ENCODE measurements at regions not wholly inside any gene's neighbourhood (a gene's known extent, or its start where the extent isn't known, plus 50 kb on each side); places are given as distances from the start of the nearest gene placed in this dataset.

GRCh38 chr4:136769717-136770116, 762.6 kb downstream of the PCDH18 start:
- Histone ChIP-seq H3K9me3 (ENCODE audit: control insufficient read depth in 2 of 2, low read length in 2 of 2) (peaks cover 0 to 5% of the 10 kb centered on the region in 2 donors), H3K27me3 (ENCODE audit: control insufficient read depth in 1 of 2, insufficient read depth in 2 of 2, low read length in 2 of 2) (no peaks in the 10 kb centered on the region)

DNA sequence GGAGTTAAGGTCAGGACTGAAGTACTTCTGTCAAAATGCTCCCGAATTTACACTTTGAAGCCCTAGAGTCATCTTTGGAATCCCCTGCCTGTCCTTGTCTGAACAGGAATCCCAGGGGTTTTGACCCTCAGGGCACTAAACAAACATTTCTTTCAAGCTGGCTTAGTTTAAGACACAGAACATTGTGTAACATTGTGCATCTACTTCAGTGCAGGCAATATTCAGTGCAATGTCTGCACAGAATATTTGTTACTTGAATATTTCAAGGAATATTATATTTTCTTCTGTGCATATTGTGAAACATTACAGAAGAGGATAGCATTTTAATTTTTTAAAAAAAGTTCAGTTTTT, 763.4 kb downstream of the PCDH18 start:
- Histone ChIP-seq H3K27ac (ENCODE audit: low read length) (no peak overlapping the region), H3K36me3 (ENCODE audit: control insufficient read depth in 2 of 2, insufficient read depth in 2 of 2, low read length in 2 of 2) (no peaks in the 10 kb centered on the region), H3K4me1 (ENCODE audit: control insufficient read depth, insufficient read depth, low read length) (no peaks in the 10 kb centered on the region), H3K9me3 (ENCODE audit: control insufficient read depth in 2 of 2, low read length in 2 of 2) (peaks cover 0 to 5% of the 10 kb centered on the region in 2 donors), H3K9ac (ENCODE audit: low read length in 2 of 2) (no peak overlapping the region), H3K4me3 (ENCODE audit: low read length in 2 of 2) (no peak overlapping the region), H3K27me3 (ENCODE audit: control insufficient read depth in 1 of 2, insufficient read depth in 2 of 2, low read length in 2 of 2) (no peaks in the 10 kb centered on the region)

More at GRCh38 chr4:136769717-136770116, 762.6 kb downstream of the PCDH18 start:
- Histone ChIP-seq H3K4me1 (ENCODE audit: control insufficient read depth, insufficient read depth, low read length) (no peaks in the 10 kb centered on the region), H3K4me3 (ENCODE audit: low read length in 2 of 2) (no peak overlapping the region), H3K27ac (ENCODE audit: low read length) (no peak overlapping the region), H3K36me3 (ENCODE audit: control insufficient read depth in 2 of 2, insufficient read depth in 2 of 2, low read length in 2 of 2) (no peaks in the 10 kb centered on the region), H3K9ac (ENCODE audit: low read length in 2 of 2) (no peak overlapping the region)

GRCh38 chr4:136768213-136768924, 763.9 kb downstream of the PCDH18 start:
- H3K4me1 ChIP-seq (ENCODE audit: control insufficient read depth, insufficient read depth, low read length): no peaks in the 10 kb centered on the region
- H3K4me3 ChIP-seq (ENCODE audit: low read length in 2 of 2): no peak overlapping the region
- H3K9ac ChIP-seq (ENCODE audit: low read length in 2 of 2): no peak overlapping the region
- no peak overlapping the region for H3K27ac ChIP-seq (ENCODE audit: low read length)
- H3K27me3 ChIP-seq (ENCODE audit: control insufficient read depth in 1 of 2, insufficient read depth in 2 of 2, low read length in 2 of 2): no peaks in the 10 kb centered on the region
- H3K9me3 ChIP-seq (ENCODE audit: control insufficient read depth in 2 of 2, low read length in 2 of 2): peaks cover 0 to 5% of the 10 kb centered on the region in 2 donors
- H3K36me3 ChIP-seq (ENCODE audit: control insufficient read depth in 2 of 2, insufficient read depth in 2 of 2, low read length in 2 of 2): no peaks in the 10 kb centered on the region

- no peaks in the 10 kb centered on the region for H3K4me1 ChIP-seq (ENCODE audit: control insufficient read depth, insufficient read depth, low read length)
- H3K27me3 ChIP-seq (ENCODE audit: control insufficient read depth in 1 of 2, insufficient read depth in 2 of 2, low read length in 2 of 2): no peaks in the 10 kb centered on the region
- H3K36me3 ChIP-seq (ENCODE audit: control insufficient read depth in 2 of 2, insufficient read depth in 2 of 2, low read length in 2 of 2): no peaks in the 10 kb centered on the region
- H3K4me3 ChIP-seq (ENCODE audit: low read length in 2 of 2): no peak overlapping the region
- no peaks in the 10 kb centered on the region for H3K9me3 ChIP-seq (ENCODE audit: control insufficient read depth in 2 of 2, low read length in 2 of 2)
- H3K9ac ChIP-seq (ENCODE audit: low read length in 2 of 2): no peak overlapping the region
- no peak overlapping the region for H3K27ac ChIP-seq (ENCODE audit: low read length)
Observed at GRCh38 chr4:136763919-136764318, 768.4 kb downstream of the PCDH18 start.

- Histone ChIP-seq H3K9ac (ENCODE audit: low read length in 2 of 2) (no peak overlapping the region), H3K4me3 (ENCODE audit: low read length in 2 of 2) (no peak overlapping the region), H3K27me3 (ENCODE audit: control insufficient read depth in 1 of 2, insufficient read depth in 2 of 2, low read length in 2 of 2) (no peaks in the 10 kb centered on the region), H3K27ac (ENCODE audit: low read length) (no peak overlapping the region), H3K9me3 (ENCODE audit: control insufficient read depth in 2 of 2, low read length in 2 of 2) (no peaks in the 10 kb centered on the region), H3K4me1 (ENCODE audit: control insufficient read depth, insufficient read depth, low read length) (no peaks in the 10 kb centered on the region), H3K36me3 (ENCODE audit: control insufficient read depth in 2 of 2, insufficient read depth in 2 of 2, low read length in 2 of 2) (no peaks in the 10 kb centered on the region)
Observed at GRCh38 chr4:136755531-136755916, 776.8 kb downstream of the PCDH18 start.

GRCh38 chr4:136754810-136755530, 777.3 kb downstream of the PCDH18 start:
- Histone ChIP-seq H3K27me3 (ENCODE audit: control insufficient read depth in 1 of 2, insufficient read depth in 2 of 2, low read length in 2 of 2) (no peaks in the 10 kb centered on the region), H3K36me3 (ENCODE audit: control insufficient read depth in 2 of 2, insufficient read depth in 2 of 2, low read length in 2 of 2) (no peaks in the 10 kb centered on the region), H3K9me3 (ENCODE audit: control insufficient read depth in 2 of 2, low read length in 2 of 2) (no peaks in the 10 kb centered on the region), H3K9ac (ENCODE audit: low read length in 2 of 2) (no peak overlapping the region), H3K27ac (ENCODE audit: low read length) (no peak overlapping the region), H3K4me1 (ENCODE audit: control insufficient read depth, insufficient read depth, low read length) (no peaks in the 10 kb centered on the region), H3K4me3 (ENCODE audit: low read length in 2 of 2) (no peak overlapping the region)

DNA sequence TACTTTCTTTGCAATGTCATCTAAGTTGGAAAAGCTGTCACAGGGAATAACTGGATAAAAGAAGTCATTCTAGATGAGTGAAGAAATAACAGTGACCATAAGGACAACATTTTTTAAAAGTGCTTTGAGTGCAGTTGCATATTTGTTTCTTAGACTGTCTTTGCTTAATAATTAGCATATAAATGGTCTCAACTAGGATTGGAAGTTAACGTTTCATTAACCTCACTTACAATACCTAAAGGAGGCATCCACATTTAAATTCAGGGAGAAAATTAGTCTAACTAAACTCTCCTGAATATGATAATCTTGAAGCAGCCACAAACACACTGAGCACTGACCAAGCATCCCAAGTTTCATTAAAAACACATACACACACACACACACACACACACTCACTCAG, 780.7 kb downstream of the PCDH18 start:
- no peaks in the 10 kb centered on the region for H3K27me3 ChIP-seq (ENCODE audit: control insufficient read depth in 1 of 2, insufficient read depth in 2 of 2, low read length in 2 of 2)
- no peak overlapping the region for H3K4me3 ChIP-seq (ENCODE audit: low read length in 2 of 2)
- no peak overlapping the region for H3K9ac ChIP-seq (ENCODE audit: low read length in 2 of 2)

GRCh38 chr4:136750897-136751296, 781.4 kb downstream of the PCDH18 start:
- Histone ChIP-seq H3K27ac (ENCODE audit: low read length) (no peak overlapping the region), H3K27me3 (ENCODE audit: control insufficient read depth in 1 of 2, insufficient read depth in 2 of 2, low read length in 2 of 2) (no peaks in the 10 kb centered on the region), H3K4me3 (ENCODE audit: low read length in 2 of 2) (no peak overlapping the region), H3K4me1 (ENCODE audit: control insufficient read depth, insufficient read depth, low read length) (no peaks in the 10 kb centered on the region), H3K9me3 (ENCODE audit: control insufficient read depth in 2 of 2, low read length in 2 of 2) (no peaks in the 10 kb centered on the region), H3K36me3 (ENCODE audit: control insufficient read depth in 2 of 2, insufficient read depth in 2 of 2, low read length in 2 of 2) (no peaks in the 10 kb centered on the region), H3K9ac (ENCODE audit: low read length in 2 of 2) (no peak overlapping the region)

More for the DNA sequence above, 780.7 kb downstream of the PCDH18 start:
- Histone ChIP-seq H3K27ac (ENCODE audit: low read length) (no peak overlapping the region), H3K36me3 (ENCODE audit: control insufficient read depth in 2 of 2, insufficient read depth in 2 of 2, low read length in 2 of 2) (no peaks in the 10 kb centered on the region), H3K4me1 (ENCODE audit: control insufficient read depth, insufficient read depth, low read length) (no peaks in the 10 kb centered on the region), H3K9me3 (ENCODE audit: control insufficient read depth in 2 of 2, low read length in 2 of 2) (no peaks in the 10 kb centered on the region)

GRCh38 chr4:136749989-136750388, 782.3 kb downstream of the PCDH18 start:
- H3K27me3 ChIP-seq (ENCODE audit: control insufficient read depth in 1 of 2, insufficient read depth in 2 of 2, low read length in 2 of 2): no peaks in the 10 kb centered on the region
- H3K9ac ChIP-seq (ENCODE audit: low read length in 2 of 2): no peak overlapping the region
- H3K4me1 ChIP-seq (ENCODE audit: control insufficient read depth, insufficient read depth, low read length): no peaks in the 10 kb centered on the region
- H3K9me3 ChIP-seq (ENCODE audit: control insufficient read depth in 2 of 2, low read length in 2 of 2): no peaks in the 10 kb centered on the region
- H3K27ac ChIP-seq (ENCODE audit: low read length): no peak overlapping the region
- H3K4me3 ChIP-seq (ENCODE audit: low read length in 2 of 2): no peak overlapping the region
- H3K36me3 ChIP-seq (ENCODE audit: control insufficient read depth in 2 of 2, insufficient read depth in 2 of 2, low read length in 2 of 2): no peaks in the 10 kb centered on the region

GRCh38 chr4:136748773-136749172, 783.5 kb downstream of the PCDH18 start:
- no peak overlapping the region for H3K4me3 ChIP-seq (ENCODE audit: low read length in 2 of 2)

GRCh38 chr4:136748165-136748564, 784.1 kb downstream of the PCDH18 start:
- H3K36me3 ChIP-seq (ENCODE audit: control insufficient read depth in 2 of 2, insufficient read depth in 2 of 2, low read length in 2 of 2): no peaks in the 10 kb centered on the region
- no peaks in the 10 kb centered on the region for H3K4me1 ChIP-seq (ENCODE audit: control insufficient read depth, insufficient read depth, low read length)
- no peak overlapping the region for H3K27ac ChIP-seq (ENCODE audit: low read length)
- no peak overlapping the region for H3K4me3 ChIP-seq (ENCODE audit: low read length in 2 of 2)
- H3K9me3 ChIP-seq (ENCODE audit: control insufficient read depth in 2 of 2, low read length in 2 of 2): no peaks in the 10 kb centered on the region
- no peaks in the 10 kb centered on the region for H3K27me3 ChIP-seq (ENCODE audit: control insufficient read depth in 1 of 2, insufficient read depth in 2 of 2, low read length in 2 of 2)
- H3K9ac ChIP-seq (ENCODE audit: low read length in 2 of 2): no peak overlapping the region

More at GRCh38 chr4:136748773-136749172, 783.5 kb downstream of the PCDH18 start:
- H3K9me3 ChIP-seq (ENCODE audit: control insufficient read depth in 2 of 2, low read length in 2 of 2): no peaks in the 10 kb centered on the region
- H3K4me1 ChIP-seq (ENCODE audit: control insufficient read depth, insufficient read depth, low read length): no peaks in the 10 kb centered on the region
- no peak overlapping the region for H3K9ac ChIP-seq (ENCODE audit: low read length in 2 of 2)
- no peak overlapping the region for H3K27ac ChIP-seq (ENCODE audit: low read length)
- no peaks in the 10 kb centered on the region for H3K27me3 ChIP-seq (ENCODE audit: control insufficient read depth in 1 of 2, insufficient read depth in 2 of 2, low read length in 2 of 2)
- no peaks in the 10 kb centered on the region for H3K36me3 ChIP-seq (ENCODE audit: control insufficient read depth in 2 of 2, insufficient read depth in 2 of 2, low read length in 2 of 2)

All from stomach smooth muscle (tissue), 2 donors.